HPDE6-E6E7 (cell line): ENCODE measurements at regions not wholly inside any gene's neighbourhood (a gene's known extent, or its start where the extent isn't known, plus 50 kb on each side); places are given as distances from the start of the nearest gene placed in this dataset.

Source experiments
- DNase-seq: peaks from one replicate; pipeline ENCODE4 v3.0.0; 2011; ENCODE audit warnings: missing footprints; ENCODE audit errors: extremely low spot score

GRCh38 chr9:85155352-85155751 lies 485.8 kb downstream of the NTRK2 start:
- DNase-seq, result no peak

- DNase-seq, result no peak
These were observed 482.2 kb downstream of the NTRK2 start for GRCh38 chr9:85151741-85152140.

GRCh38 chr9:85151162-85151561 lies 481.6 kb downstream of the NTRK2 start:
- no peak for DNase-seq

GRCh38 chr9:85147046-85147640 lies 477.6 kb downstream of the NTRK2 start:
- no peak for DNase-seq

GRCh38 chr9:85142968-85143367 lies 473.4 kb downstream of the NTRK2 start:
- DNase-seq, result peak; percentile 22

GRCh38 chr9:85142496-85142911 lies 473.0 kb downstream of the NTRK2 start:
- DNase-seq, result no peak

- no peak for DNase-seq
These were observed 468.2 kb downstream of the NTRK2 start for GRCh38 chr9:85137696-85138095.

- no peak for DNase-seq
These were observed 467.5 kb downstream of the NTRK2 start for GRCh38 chr9:85136987-85137386.

GRCh38 chr9:85136507-85136906 lies 467.0 kb downstream of the NTRK2 start:
- DNase-seq, result no peak

- no peak for DNase-seq
These were observed 461.2 kb downstream of the NTRK2 start for GRCh38 chr9:85130764-85131163.

- no peak for DNase-seq
These were observed 460.7 kb downstream of the NTRK2 start for GRCh38 chr9:85130260-85130659.

- DNase-seq, result no peak
These were observed 460.0 kb downstream of the NTRK2 start for GRCh38 chr9:85129514-85129913.

GRCh38 chr9:85118990-85119755 lies 449.6 kb downstream of the NTRK2 start:
- no peak for DNase-seq

- no peak for DNase-seq
These were observed 448.3 kb downstream of the NTRK2 start for GRCh38 chr9:85117831-85118230.

GRCh38 chr9:85115473-85115872 lies 445.9 kb downstream of the NTRK2 start:
- DNase-seq, result no peak

GRCh38 chr9:85114799-85115198 lies 445.3 kb downstream of the NTRK2 start:
- no peak for DNase-seq

GRCh38 chr9:85112933-85113418 lies 443.4 kb downstream of the NTRK2 start:
- DNase-seq, result no peak

- DNase-seq, result no peak
These were observed 442.9 kb downstream of the NTRK2 start for GRCh38 chr9:85112391-85112790.

GRCh38 chr9:85108746-85109145 lies 439.2 kb downstream of the NTRK2 start:
- DNase-seq, result no peak

- DNase-seq, result no peak
These were observed 438.7 kb downstream of the NTRK2 start for GRCh38 chr9:85108229-85108628.

GRCh38 chr9:85089188-85089969 lies 419.9 kb downstream of the NTRK2 start:
- DNase-seq, result no peak

- no peak for DNase-seq
These were observed 412.4 kb downstream of the NTRK2 start for GRCh38 chr9:85081963-85082362.

GRCh38 chr9:85079349-85079748 lies 409.8 kb downstream of the NTRK2 start:
- DNase-seq, result no peak
